Endodermal cell (in vitro differentiated cells): ENCODE measurements at regions not wholly inside any gene's neighbourhood (a gene's known extent, or its start where the extent isn't known, plus 50 kb on each side); places are given as distances from the start of the nearest gene placed in this dataset.

Source experiments
- DNase-seq: peaks from one replicate; pipeline ENCODE4 v3.0.0-alpha.2; 2017
- H3K27ac ChIP-seq: 2 replicates; pipeline ENCODE4 v1.5.1; 2013; ENCODE audit warnings: mild to moderate bottlenecking, low read depth, low read length, moderate library complexity
- H3K27me3 ChIP-seq: 2 replicates; pipeline ENCODE4 v1.6.1; 2013; ENCODE audit warnings: mild to moderate bottlenecking, low read length, moderate library complexity; ENCODE audit not compliant: insufficient read depth, control insufficient read depth, poor library complexity, severe bottlenecking
- H3K36me3 ChIP-seq: 2 replicates; pipeline ENCODE4 v1.7.0; 2013; ENCODE audit warnings: mild to moderate bottlenecking, low read length, moderate library complexity; ENCODE audit not compliant: control insufficient read depth, insufficient read depth
- H3K4me1 ChIP-seq: one replicate; pipeline ENCODE4 v1.7.0; 2013; ENCODE audit warnings: low read length; ENCODE audit not compliant: control insufficient read depth, insufficient read depth
- H3K4me3 ChIP-seq: 2 replicates; pipeline ENCODE4 v1.5.1; 2013; ENCODE audit warnings: mild to moderate bottlenecking, low read length, moderate library complexity
- H3K9ac ChIP-seq: 2 replicates; pipeline ENCODE4 v1.6.1; 2013; ENCODE audit warnings: mild to moderate bottlenecking, low read length, moderate library complexity; ENCODE audit not compliant: poor library complexity, severe bottlenecking; ENCODE audit errors: extremely low read depth
- H3K9me3 ChIP-seq: 2 replicates; pipeline ENCODE4 v1.6.1; 2013; ENCODE audit warnings: mild to moderate bottlenecking, low read length, moderate library complexity; ENCODE audit not compliant: control insufficient read depth
- H3K27ac Mint-ChIP-seq: 2 replicates; pipeline ENCODE4 v1.8.0; 2020; ENCODE audit warnings: mixed read lengths
- H3K27me3 Mint-ChIP-seq: 2 replicates; pipeline ENCODE4 v1.8.0; 2021; ENCODE audit warnings: mild to moderate bottlenecking, mixed read lengths; ENCODE audit not compliant: insufficient read depth
- H3K36me3 Mint-ChIP-seq: 2 replicates; pipeline ENCODE4 v1.8.0; 2020; ENCODE audit warnings: low read depth, mixed read lengths
- H3K4me1 Mint-ChIP-seq: 2 replicates; pipeline ENCODE4 v1.8.0; 2020; ENCODE audit warnings: mixed read lengths
- H3K4me3 Mint-ChIP-seq: 2 replicates; pipeline ENCODE4 v1.8.0; 2020; ENCODE audit warnings: mild to moderate bottlenecking, moderate library complexity, mixed read lengths
- H3K9me3 Mint-ChIP-seq: 2 replicates; pipeline ENCODE4 v1.8.0; 2020; ENCODE audit warnings: mild to moderate bottlenecking, mixed read lengths
- WGBS, 2 experiments: methylation state at CpG; one replicate each; pipeline versions ENCODE4 v1.1.5 to v1.1.7; 2013; ENCODE audit warnings: missing lambda C conversion rate in 2 of 2, mixed read lengths in 1 of 2; ENCODE audit not compliant: insufficient coverage in 1 of 2, insufficient read length in 1 of 2; 5-methylcytosine and 5-hydroxymethylcytosine counted together
- TF ChIP-seq, protein P1 (sequence below): fragments of 200-600 bp; sonication (generic); conservative IDR thresholded peaks from 2 replicates; pipeline ENCODE4 v1.5.0; 2021; ENCODE audit warnings: antibody characterized with exemption, mild to moderate bottlenecking

DNA sequence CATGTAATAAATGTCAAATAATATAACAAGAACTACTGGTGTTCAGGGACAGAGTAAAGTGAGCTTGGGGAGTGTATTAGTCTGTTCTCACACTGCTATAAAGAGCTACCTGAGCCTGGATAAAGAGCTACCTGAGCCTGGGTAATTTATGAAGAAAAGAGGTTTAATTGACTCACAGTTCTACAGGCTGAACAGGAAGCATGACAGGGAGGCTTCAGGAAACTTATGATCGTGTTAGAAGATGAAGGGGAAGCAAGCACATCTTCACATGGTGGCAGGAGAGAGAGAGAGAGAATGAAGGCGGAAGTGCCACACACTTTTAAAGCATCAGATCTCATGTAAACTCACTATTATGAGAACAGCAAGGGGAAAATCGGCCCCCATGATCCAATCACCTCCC, 205.9 kb downstream of the CTH start:
- Mint-ChIP-seq H3K27ac (no peak overlapping the region), H3K4me1 (no peaks in the 10 kb centered on the region), H3K4me3 (no peak overlapping the region), H3K36me3 (no peaks in the 10 kb centered on the region), H3K9me3 (peaks cover 7% of the 10 kb centered on the region), H3K27me3 (peaks cover 1% of the 10 kb centered on the region)
- Histone ChIP-seq H3K27me3 (no peaks in the 10 kb centered on the region), H3K9me3 (no peaks in the 10 kb centered on the region), H3K4me3 (no peak overlapping the region), H3K9ac (no peak overlapping the region), H3K4me1 (no peaks in the 10 kb centered on the region), H3K27ac (no peak overlapping the region), H3K36me3 (no peaks in the 10 kb centered on the region)
- DNase-seq, result no peak
- WGBS, 2 experiments, result 89 to 93% methylated on average over 1 to 3 of the region's 3 CpGs
- TF ChIP-seq, protein P1, sequence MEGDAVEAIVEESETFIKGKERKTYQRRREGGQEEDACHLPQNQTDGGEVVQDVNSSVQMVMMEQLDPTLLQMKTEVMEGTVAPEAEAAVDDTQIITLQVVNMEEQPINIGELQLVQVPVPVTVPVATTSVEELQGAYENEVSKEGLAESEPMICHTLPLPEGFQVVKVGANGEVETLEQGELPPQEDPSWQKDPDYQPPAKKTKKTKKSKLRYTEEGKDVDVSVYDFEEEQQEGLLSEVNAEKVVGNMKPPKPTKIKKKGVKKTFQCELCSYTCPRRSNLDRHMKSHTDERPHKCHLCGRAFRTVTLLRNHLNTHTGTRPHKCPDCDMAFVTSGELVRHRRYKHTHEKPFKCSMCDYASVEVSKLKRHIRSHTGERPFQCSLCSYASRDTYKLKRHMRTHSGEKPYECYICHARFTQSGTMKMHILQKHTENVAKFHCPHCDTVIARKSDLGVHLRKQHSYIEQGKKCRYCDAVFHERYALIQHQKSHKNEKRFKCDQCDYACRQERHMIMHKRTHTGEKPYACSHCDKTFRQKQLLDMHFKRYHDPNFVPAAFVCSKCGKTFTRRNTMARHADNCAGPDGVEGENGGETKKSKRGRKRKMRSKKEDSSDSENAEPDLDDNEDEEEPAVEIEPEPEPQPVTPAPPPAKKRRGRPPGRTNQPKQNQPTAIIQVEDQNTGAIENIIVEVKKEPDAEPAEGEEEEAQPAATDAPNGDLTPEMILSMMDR, result no peak

DNA sequence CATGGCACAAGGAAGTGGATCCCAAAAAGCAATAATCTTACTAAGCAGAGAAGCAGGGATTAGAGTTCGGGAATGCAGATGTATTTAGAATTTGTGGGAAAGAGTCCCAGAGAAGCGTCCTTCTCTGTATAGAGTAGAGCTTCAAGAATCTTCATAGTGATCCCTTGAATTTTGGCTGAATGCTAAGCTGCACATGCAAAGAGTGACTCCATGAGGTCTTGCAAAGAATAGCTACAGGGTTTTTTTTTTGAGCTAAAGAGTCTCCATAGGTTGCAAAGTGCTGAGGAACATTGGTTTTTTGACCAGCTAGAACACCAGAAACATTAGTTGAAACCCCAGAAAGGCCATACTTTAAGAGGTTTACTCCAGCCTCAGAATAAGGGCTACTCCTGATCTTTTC, 206.7 kb downstream of the CTH start:
- TF ChIP-seq, protein P1, result peak; percentile 72
- no peaks in the 10 kb centered on the region for H3K36me3 Mint-ChIP-seq
- peaks cover 1% of the 10 kb centered on the region for H3K27me3 Mint-ChIP-seq
- H3K27ac Mint-ChIP-seq, result no peak overlapping the region
- Histone ChIP-seq H3K9ac (no peak overlapping the region), H3K4me1 (no peaks in the 10 kb centered on the region), H3K27me3 (no peaks in the 10 kb centered on the region), H3K9me3 (no peaks in the 10 kb centered on the region), H3K27ac (no peak overlapping the region), H3K36me3 (no peaks in the 10 kb centered on the region), H3K4me3 (no peak overlapping the region)
- H3K4me1 Mint-ChIP-seq, result no peaks in the 10 kb centered on the region
- H3K9me3 Mint-ChIP-seq, result peaks cover 7% of the 10 kb centered on the region
- DNase-seq, result no peak
- no peak overlapping the region for H3K4me3 Mint-ChIP-seq
- 62 to 78% methylated on average over 2 of the region's 2 CpGs for WGBS, 2 experiments

DNA sequence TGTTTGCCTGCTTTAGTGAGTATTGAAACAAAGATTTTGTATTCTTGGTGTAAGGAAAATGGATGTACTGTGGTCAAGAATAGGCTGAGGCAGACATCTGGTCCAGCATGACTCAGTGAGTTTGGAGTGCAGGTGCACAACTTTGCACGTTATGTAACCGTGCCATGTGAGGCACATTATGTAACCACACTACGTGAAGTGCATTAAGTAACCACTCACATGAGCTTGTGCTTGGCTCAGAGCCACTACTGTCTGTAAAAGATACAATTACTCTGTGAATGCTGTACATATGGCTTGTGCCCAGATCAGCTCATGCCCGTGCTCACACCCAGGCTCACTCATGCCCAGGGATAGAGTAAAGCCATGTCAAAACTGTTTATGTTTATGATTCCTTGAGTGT, 216.8 kb downstream of the CTH start:
- Mint-ChIP-seq H3K9me3 (peaks cover 4% of the 10 kb centered on the region), H3K4me3 (no peak overlapping the region), H3K27me3 (no peaks in the 10 kb centered on the region), H3K4me1 (no peaks in the 10 kb centered on the region), H3K27ac (no peak overlapping the region), H3K36me3 (no peaks in the 10 kb centered on the region)
- Histone ChIP-seq H3K4me3 (no peak overlapping the region), H3K27me3 (no peaks in the 10 kb centered on the region), H3K36me3 (no peaks in the 10 kb centered on the region), H3K4me1 (no peaks in the 10 kb centered on the region), H3K9me3 (peaks cover 10% of the 10 kb centered on the region), H3K27ac (no peak overlapping the region), H3K9ac (no peak overlapping the region)
- no peak for DNase-seq
- TF ChIP-seq, protein P1, result no peak
- 69 to 74% methylated on average over 4 of the region's 4 CpGs for WGBS, 2 experiments
